GM21367 (cell line): ENCODE measurements at regions not wholly inside any gene's neighbourhood (a gene's known extent, or its start where the extent isn't known, plus 50 kb on each side); places are given as distances from the start of the nearest gene placed in this dataset.

Experiments
- ATAC-seq: cut with Tn5 transposase; IDR thresholded peaks from one replicate; pipeline ENCODE4 v1.9.1; 2021; ENCODE audit not compliant: unreplicated experiment

DNA sequence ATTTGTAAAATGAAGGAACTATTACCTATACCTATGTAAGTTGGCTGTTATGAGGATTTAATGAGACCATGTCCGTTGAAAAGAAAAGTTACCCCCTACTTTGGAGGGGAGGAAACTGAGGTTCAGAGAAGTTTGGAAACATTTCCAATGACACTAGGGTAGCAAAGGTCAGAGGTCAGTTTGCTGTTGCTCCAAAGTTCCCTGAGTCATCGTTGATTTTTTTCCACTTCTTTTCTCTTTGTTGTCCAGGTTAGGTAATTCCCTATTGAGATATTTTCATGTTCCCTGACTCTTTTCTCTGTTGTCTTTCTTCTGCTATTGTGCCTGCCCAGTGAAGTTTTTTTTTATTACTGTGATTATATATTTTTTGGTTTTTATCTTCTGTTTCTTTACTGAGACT is 213.8 kb upstream of the C1orf174 start:
- ATAC-seq = no peak

GRCh38 chr1:4115191-4115900 is 215.3 kb upstream of the C1orf174 start:
- no peak for ATAC-seq

- no peak for ATAC-seq
Observed at GRCh38 chr1:4117196-4117595, 217.1 kb upstream of the C1orf174 start.

- ATAC-seq = no peak
Observed at GRCh38 chr1:4118746-4119515, 218.9 kb upstream of the C1orf174 start.

GRCh38 chr1:4119516-4120220 is 219.6 kb upstream of the C1orf174 start:
- no peak for ATAC-seq

DNA sequence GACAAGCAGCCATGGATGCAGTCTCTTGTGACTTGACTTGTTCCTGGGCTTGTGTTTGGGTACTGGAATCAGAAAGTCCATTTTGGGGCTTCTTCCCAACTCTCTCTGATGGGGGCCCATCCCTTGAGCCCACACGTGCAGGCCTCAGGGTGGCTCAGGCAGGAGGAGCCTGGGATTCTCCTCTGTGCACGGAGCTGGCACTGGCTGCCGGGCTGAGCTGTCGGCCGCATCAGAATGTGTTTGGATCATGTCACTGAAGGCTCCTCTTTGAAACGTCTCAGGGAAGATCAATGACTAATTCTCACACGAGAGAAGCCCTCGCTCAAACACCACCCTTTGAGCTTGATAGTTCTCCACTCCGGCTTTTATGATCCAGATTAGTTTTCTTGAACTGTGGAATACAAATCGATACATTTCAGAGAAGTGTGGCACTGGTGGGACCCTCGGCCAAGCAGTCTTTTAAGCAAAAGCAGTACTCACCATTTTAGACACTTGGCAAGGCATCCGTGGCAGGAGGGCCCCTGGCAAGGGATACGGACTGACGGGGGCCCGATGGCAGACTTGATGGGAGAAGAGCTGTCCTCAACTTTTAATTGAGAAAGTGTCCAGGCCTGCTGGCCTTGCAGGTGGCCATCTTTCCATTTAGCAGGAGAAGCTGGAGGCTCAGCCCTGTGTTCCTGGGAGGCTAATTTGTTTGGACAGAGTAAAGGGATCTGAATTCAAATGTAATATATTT is 220.7 kb upstream of the C1orf174 start:
- no peak for ATAC-seq

DNA sequence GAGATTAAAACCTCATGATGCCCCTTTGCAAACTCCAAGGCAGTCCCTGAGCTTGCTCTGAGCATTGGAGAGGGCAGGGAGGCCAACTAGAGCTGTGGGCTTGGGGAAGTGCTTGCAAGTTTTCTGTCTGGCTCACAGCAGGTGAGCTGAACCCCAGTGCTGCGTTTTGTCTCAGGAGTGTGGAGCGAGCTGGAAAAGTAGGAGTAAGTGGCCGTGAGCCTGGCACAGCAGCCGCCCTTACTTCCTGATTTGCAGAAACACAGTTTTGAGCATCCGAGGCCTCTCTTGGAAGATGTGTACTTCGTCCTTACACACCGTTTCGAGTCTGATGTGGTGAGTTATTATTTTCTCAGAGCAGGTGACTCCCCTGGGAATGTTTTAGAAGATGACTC is 221.2 kb upstream of the C1orf174 start:
- ATAC-seq = no peak

GRCh38 chr1:4121834-4122512 is 221.9 kb upstream of the C1orf174 start:
- no peak for ATAC-seq

- no peak for ATAC-seq
Observed at GRCh38 chr1:4122513-4123160, 222.6 kb upstream of the C1orf174 start.

- ATAC-seq = no peak
Observed at GRCh38 chr1:4124631-4125145, 224.6 kb upstream of the C1orf174 start.

GRCh38 chr1:4126251-4126650 is 226.2 kb upstream of the C1orf174 start:
- ATAC-seq = no peak

DNA sequence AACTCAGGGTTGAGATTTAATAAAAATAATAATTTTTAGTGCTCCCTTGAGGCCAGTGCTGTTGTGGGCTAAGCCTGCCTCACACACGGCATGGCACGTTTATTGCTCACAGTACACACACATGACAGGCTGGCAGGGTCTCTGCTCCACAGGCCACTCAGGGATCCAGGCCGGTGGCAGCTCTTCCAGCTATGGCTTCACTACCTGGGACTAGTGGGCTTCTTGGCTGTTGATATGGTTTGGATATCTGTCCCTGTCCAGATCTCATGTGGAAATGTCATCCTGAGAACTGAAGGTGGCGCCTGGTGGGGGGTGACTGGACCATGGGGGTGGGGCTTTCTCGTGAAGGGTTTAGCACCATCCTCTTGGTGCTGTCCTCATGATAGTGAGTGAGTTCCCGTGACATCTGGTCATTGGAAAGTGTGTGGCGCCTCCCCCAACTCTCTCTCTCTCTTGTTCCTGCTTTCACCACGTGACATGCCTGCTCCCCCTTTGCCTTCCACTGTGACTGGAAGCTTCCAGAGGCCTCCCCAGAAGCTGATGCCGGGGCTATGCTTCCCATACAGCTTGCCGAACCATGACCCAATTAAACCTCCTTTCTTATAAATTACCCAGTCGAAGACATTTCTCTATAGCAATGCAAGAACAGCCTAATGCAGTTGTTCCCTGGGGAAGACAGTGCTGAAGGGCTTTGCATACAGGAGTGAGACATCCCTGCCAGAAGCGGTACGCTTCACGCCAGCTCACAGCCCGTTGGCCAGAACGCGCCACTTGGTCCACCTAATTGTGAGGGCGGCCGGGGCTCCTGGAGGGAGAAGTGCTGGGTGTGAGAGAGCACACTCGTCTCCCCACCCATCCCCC is 226.9 kb upstream of the C1orf174 start:
- no peak for ATAC-seq

DNA sequence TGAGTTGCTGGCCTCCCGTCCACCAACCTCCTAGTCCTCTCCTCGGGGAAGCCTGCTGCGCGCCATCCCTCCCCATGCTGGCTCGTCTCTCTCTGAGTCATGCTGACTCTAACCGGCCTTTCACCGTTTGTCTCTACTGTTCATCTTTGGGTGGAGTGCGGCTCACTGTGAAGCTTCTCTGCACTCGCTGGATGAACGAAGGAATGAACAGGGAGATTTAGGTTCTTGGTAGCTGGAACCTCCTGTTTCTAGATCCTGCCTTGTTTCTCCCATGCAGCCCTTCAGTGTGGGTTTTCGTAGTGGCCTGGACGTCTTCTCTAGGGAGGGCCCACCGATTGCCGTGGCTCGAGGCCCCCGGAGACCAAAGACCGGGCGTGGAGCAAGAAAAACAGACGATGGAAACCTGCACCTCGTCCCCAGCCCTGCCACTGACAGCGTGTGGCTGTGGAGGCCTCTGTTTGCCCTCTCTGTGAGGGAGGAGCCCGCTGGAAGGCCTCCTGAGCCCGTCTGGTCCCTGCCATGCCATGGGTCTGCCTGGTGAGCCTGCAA is 227.6 kb upstream of the C1orf174 start:
- ATAC-seq = no peak

DNA sequence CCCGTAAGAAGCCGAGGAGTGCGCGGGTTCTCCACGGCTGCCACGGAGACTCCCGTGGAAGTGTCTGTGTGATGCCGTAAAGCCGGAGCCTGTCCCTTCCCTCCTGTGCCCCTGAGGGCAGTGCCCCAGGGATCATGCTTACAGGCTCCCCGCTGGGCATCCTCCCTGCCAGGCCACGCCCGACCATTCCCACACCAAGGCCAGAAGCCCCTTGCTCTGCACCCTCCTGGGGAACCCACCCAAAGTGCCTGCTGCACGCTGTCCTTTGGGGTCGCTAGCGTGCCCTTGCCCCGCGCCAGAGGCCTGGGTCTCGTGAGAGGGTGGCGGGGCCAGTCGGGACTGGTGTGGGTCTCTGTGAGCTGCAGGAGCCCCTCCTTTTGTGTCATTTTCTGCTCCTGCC is 228.5 kb upstream of the C1orf174 start:
- ATAC-seq = no peak

GRCh38 chr1:4129693-4130092 is 229.6 kb upstream of the C1orf174 start:
- ATAC-seq = no peak

GRCh38 chr1:4130096-4130495 is 230.0 kb upstream of the C1orf174 start:
- ATAC-seq = no peak

DNA sequence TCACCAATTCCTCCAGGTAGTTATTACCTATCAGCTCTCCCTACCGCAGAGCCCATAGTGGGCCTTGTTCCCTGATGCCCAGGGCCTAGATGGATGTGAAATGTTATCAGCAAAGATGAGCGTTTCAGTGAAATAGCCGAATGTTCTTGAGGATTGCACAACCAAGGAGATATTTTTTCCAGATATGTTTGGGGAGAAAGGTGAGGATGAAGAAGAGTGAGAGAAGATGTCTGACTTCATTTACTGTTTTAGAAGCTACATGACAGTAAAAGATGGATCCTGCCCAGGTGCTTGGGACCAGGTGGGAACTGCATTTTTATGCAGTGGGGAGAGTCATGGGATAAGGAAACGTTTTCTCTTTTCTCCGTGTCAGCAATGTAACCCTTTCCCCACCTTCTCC is 231.7 kb upstream of the C1orf174 start:
- no peak for ATAC-seq

DNA sequence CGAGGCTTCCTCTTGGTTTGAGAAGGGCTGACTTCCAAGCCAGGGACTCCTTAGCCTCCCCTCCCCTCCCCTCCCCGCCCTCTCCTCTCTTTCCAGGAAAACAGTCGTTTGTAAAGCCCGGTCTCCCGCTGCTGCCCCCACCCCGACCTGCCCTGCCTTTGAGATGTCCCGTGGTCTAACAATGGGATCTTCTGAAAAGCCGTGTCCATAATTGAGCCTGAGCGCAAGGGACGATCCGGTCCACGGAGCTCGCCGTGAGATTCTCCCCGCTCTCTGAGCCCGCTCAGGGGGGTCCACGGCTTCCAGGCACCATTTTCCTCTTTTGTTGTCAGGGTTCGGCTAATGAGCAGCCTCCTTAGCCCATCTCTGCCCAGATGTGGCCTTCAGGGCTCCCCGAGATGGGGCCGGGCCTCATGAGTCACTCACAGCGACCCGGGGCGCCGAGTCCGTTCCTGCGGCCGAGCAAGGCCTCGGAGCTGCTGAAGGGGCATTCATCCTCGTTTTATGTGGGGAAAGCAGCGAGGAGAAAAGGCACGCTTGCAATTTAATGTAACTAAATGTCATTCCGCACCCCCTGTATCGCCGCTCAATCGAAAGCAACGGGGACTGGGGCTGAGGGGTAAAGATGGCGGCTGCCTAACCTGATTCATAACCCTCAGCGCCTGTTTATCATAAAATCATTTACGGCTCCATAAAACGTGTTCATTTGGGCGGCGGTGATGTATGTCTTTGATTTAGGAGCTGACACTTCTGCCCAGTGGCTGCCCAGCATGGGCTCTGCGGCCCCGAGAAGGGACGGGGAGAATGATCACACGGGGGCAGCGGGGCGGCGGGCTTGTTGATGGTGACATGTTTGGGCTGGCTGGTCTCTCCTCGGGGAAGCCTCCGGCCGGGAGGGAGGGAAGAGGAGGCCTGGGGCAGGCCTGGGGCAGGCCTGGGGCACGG is 232.6 kb upstream of the C1orf174 start:
- no peak for ATAC-seq
